ENCODE measurements at regions not wholly inside any gene's neighbourhood (a gene's known extent, or its start where the extent isn't known, plus 50 kb on each side); places are given as distances from the start of the nearest gene placed in this dataset.
"Not testable (repeated sequence)": the region's sequence is repeated elsewhere in the genome, so short reads cannot be mapped to it uniquely, and the experiment has no call there.

- no peaks in the 10 kb centered on the region for H3K27me3 ChIP-seq
- no peaks in the 10 kb centered on the region for H3K9me3 ChIP-seq
- DNase-seq: no peak
- TF ChIP-seq CTCF (IDR thresholded peaks at IDR 0.05): no peak
- intact Hi-C loops (cut with DNase I): no loop called here
- no peaks in the 10 kb centered on the region for H3K4me1 ChIP-seq
- H3K4me3 ChIP-seq: no peak overlapping the region
- H3K27ac ChIP-seq: no peak overlapping the region
- no peak overlapping the region for H3K9ac ChIP-seq (ENCODE audit: low read depth in 2 of 2, low read length in 2 of 2)
- H3K36me3 ChIP-seq: no peaks in the 10 kb centered on the region
These were observed 314.5 kb upstream of the ACO1 start for GRCh38 chr9:32069969-32070368.

GRCh38 chr9:32072570-32072969, 311.9 kb upstream of the ACO1 start:
- Histone ChIP-seq H3K27ac (no peak overlapping the region), H3K4me1 (no peaks in the 10 kb centered on the region), H3K27me3 (no peaks in the 10 kb centered on the region), H3K36me3 (no peaks in the 10 kb centered on the region), H3K9ac (ENCODE audit: low read depth in 2 of 2, low read length in 2 of 2) (no peak overlapping the region), H3K4me3 (no peak overlapping the region), H3K9me3 (no peaks in the 10 kb centered on the region)
- intact Hi-C loops (cut with DNase I): no loop called here
- DNase-seq: no peak
- no peak for TF ChIP-seq CTCF (IDR thresholded peaks at IDR 0.05)

- no peak for DNase-seq
- TF ChIP-seq CTCF (IDR thresholded peaks at IDR 0.05): no peak
- intact Hi-C loops (cut with DNase I): no loop called here
- Histone ChIP-seq H3K36me3 (no peaks in the 10 kb centered on the region), H3K27ac (no peak overlapping the region), H3K27me3 (no peaks in the 10 kb centered on the region), H3K9me3 (no peaks in the 10 kb centered on the region), H3K9ac (ENCODE audit: low read depth in 2 of 2, low read length in 2 of 2) (no peak overlapping the region), H3K4me1 (no peaks in the 10 kb centered on the region), H3K4me3 (no peak overlapping the region)
These were observed 292.4 kb upstream of the ACO1 start for GRCh38 chr9:32092031-32092430.

- no peaks in the 10 kb centered on the region for H3K36me3 ChIP-seq
- H3K9ac ChIP-seq (ENCODE audit: low read depth in 2 of 2, low read length in 2 of 2): no peak overlapping the region
- H3K9me3 ChIP-seq: no peaks in the 10 kb centered on the region
- H3K4me1 ChIP-seq: no peaks in the 10 kb centered on the region
- DNase-seq: no peak
- H3K27ac ChIP-seq: no peak overlapping the region
- no peak overlapping the region for H3K4me3 ChIP-seq
- no peak for TF ChIP-seq CTCF (IDR thresholded peaks at IDR 0.05)
- H3K27me3 ChIP-seq: no peaks in the 10 kb centered on the region
- intact Hi-C loops (cut with DNase I): no loop called here
These were observed 267.2 kb upstream of the ACO1 start for GRCh38 chr9:32117291-32117690.

- intact Hi-C loops (cut with DNase I): no loop called here
- no peak overlapping the region for H3K9ac ChIP-seq (ENCODE audit: low read depth in 2 of 2, low read length in 2 of 2)
- no peaks in the 10 kb centered on the region for H3K9me3 ChIP-seq
- no peaks in the 10 kb centered on the region for H3K4me1 ChIP-seq
- no peak overlapping the region for H3K27ac ChIP-seq
- no peaks in the 10 kb centered on the region for H3K36me3 ChIP-seq
- DNase-seq: no peak
- no peak overlapping the region for H3K4me3 ChIP-seq
- H3K27me3 ChIP-seq: no peaks in the 10 kb centered on the region
- no peak for TF ChIP-seq CTCF (IDR thresholded peaks at IDR 0.05)
These were observed 255.9 kb upstream of the ACO1 start for GRCh38 chr9:32128546-32128945.

GRCh38 chr9:32130709-32131108, 253.7 kb upstream of the ACO1 start:
- intact Hi-C loops (cut with DNase I); H3K9ac ChIP-seq (ENCODE audit: low read depth in 2 of 2, low read length in 2 of 2); H3K27me3 ChIP-seq; H3K4me3 ChIP-seq; H3K4me1 ChIP-seq; H3K27ac ChIP-seq; DNase-seq; H3K36me3 ChIP-seq; H3K9me3 ChIP-seq: not testable (repeated sequence)
